AG04450 (cell line): ENCODE measurements at regions not wholly inside any gene's neighbourhood (a gene's known extent, or its start where the extent isn't known, plus 50 kb on each side); places are given as distances from the start of the nearest gene placed in this dataset.

Source experiments
- CTCF ChIA-PET: fragments of 300-600, 350-600 bp; formaldehyde crosslinking; extraction: SDS; loops from one replicate; lab custom pipeline; 2022; ENCODE audit warnings: antibody characterized with exemption, inconsistent platforms; lab: Charles Lee
- POLR2A ChIA-PET: fragments of 350-600 bp; formaldehyde crosslinking; extraction: SDS; loops from one replicate; lab custom pipeline; 2021; ENCODE audit warnings: antibody characterized with exemption, inconsistent platforms; lab: Yijun Ruan, JAX
- DNase-seq: peaks from one replicate; pipeline ENCODE4 v3.0.0-alpha.2; 2011; ENCODE audit warnings: low read depth, low spot score
- H3K27ac ChIP-seq: one replicate; pipeline ENCODE4 v1.5.1; 2012; ENCODE audit warnings: low read depth, low read length, control low read depth
- H3K27me3 ChIP-seq: one replicate; pipeline ENCODE4 v1.6.0; 2012; ENCODE audit warnings: low read length; ENCODE audit not compliant: control insufficient read depth, insufficient read depth
- H3K4me3 ChIP-seq: 2 replicates; pipeline ENCODE4 v1.5.1; 2011; ENCODE audit warnings: mild to moderate bottlenecking, low read depth, low read length, control low read depth
- H3K9me3 ChIP-seq: 2 replicates; pipeline ENCODE4 v1.5.1; 2012; ENCODE audit warnings: low read length; ENCODE audit not compliant: control insufficient read depth, insufficient read depth
- CTCF ChIP-seq: IDR thresholded peaks from 2 replicates; pipeline ENCODE4 v1.5.1; 2011; ENCODE audit warnings: low read depth, low read length, control low read depth, inconsistent platforms

DNA sequence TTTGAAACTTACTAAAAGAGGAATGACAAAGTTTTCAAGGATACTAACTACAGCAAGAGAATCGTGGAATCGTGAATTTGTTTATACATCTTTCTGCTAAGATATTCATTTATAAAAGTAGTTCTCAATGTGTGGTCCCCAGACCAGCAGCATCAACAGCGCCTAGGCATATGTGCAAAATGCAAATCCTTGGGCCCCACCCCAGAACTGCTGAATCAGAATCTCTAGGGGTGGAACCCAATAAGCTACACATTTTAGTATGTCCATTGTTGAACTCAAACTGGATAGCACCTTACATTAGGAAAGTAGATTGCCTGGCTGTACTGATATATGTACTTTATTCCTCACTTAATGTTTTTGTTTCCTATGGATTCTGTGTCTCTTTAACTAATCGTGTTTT, 346.0 kb downstream of the MFSD1 start:
- no peak for TF ChIP-seq CTCF
- DNase-seq, result no peak
- CTCF ChIA-PET, result no interaction called here
- H3K4me3 ChIP-seq, result no peak overlapping the region
- no peaks in the 10 kb centered on the region for H3K9me3 ChIP-seq
- no peak overlapping the region for H3K27ac ChIP-seq
- POLR2A ChIA-PET, result no interaction called here
- no peaks in the 10 kb centered on the region for H3K27me3 ChIP-seq

- Histone ChIP-seq H3K9me3 (no peaks in the 10 kb centered on the region), H3K4me3 (no peak overlapping the region), H3K27ac (no peak overlapping the region), H3K27me3 (no peaks in the 10 kb centered on the region)
- CTCF ChIA-PET, result no interaction called here
- DNase-seq, result no peak
- TF ChIP-seq CTCF, result no peak
- POLR2A ChIA-PET, result no interaction called here
Measured at GRCh38 chr3:159148466-159148865, 346.6 kb downstream of the MFSD1 start.

DNA sequence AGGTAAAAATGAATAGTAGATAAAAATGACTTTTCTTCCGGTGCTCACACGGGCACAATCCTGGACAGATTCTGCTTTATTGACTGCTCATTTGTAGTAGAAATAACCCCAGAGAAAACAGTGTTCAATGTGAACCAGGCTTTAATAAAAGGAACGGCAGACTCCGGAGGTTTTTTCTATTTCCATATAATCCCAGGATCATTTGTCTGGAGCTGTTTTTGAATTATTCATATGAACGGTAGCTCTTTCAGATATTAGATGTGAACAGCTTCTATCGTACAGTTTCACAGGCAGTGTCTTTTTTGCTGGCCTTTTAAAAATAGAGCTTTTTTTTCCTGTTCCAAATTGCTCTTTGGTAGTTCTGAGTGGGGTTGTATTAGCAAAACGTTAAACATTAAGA, 347.3 kb downstream of the MFSD1 start:
- POLR2A ChIA-PET, result no interaction called here
- Histone ChIP-seq H3K27me3 (no peaks in the 10 kb centered on the region), H3K9me3 (no peaks in the 10 kb centered on the region), H3K4me3 (no peak overlapping the region), H3K27ac (no peak overlapping the region)
- TF ChIP-seq CTCF, result no peak
- CTCF ChIA-PET, result no interaction called here
- DNase-seq, result no peak

GRCh38 chr3:159149633-159150032, 347.8 kb downstream of the MFSD1 start:
- CTCF ChIA-PET, result no interaction called here
- Histone ChIP-seq H3K9me3 (no peaks in the 10 kb centered on the region), H3K27ac (no peak overlapping the region), H3K4me3 (no peak overlapping the region), H3K27me3 (no peaks in the 10 kb centered on the region)
- no peak for TF ChIP-seq CTCF
- POLR2A ChIA-PET, result no interaction called here
- no peak for DNase-seq

DNA sequence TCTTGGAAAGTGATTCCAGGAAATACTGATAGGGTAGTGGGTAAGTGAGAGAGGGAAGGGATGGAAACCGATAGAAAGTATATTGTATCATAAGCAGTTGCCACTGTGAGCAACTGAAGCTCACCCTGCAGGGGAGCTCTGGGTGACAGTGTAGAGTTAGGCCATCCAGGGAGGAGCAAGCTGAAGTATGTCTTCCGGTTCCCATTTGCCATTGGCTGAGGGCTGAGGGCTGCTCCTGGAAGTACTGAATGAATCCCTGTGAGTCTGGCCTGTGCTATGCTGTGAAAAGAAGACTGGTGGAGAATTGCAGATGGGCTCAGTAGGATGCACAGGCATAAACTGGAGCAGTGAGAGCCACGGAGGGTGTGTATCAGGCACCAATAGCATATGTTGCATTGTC, 348.3 kb downstream of the MFSD1 start:
- Histone ChIP-seq H3K27ac (no peak overlapping the region), H3K4me3 (no peak overlapping the region), H3K27me3 (no peaks in the 10 kb centered on the region), H3K9me3 (no peaks in the 10 kb centered on the region)
- ChIA-PET POLR2A (no interaction called here), CTCF (no interaction called here)
- DNase-seq, result no peak
- no peak for TF ChIP-seq CTCF
